Lower leg skin (tissue), 4 donors: ENCODE measurements at regions not wholly inside any gene's neighbourhood (a gene's known extent, or its start where the extent isn't known, plus 50 kb on each side); places are given as distances from the start of the nearest gene placed in this dataset.

Source experiments
- DNase-seq, 2 donors: peaks; one replicate each; pipeline ENCODE4 v3.0.0-alpha.2; 2019; ENCODE audit warnings: low spot score in 2 of 2
- H3K4me3 ChIP-seq: fragments of 200-600 bp; sonication (generic); 2 replicates; pipeline ENCODE4 v1.5.1; 2017; ENCODE audit warnings: mild to moderate bottlenecking, low read depth; ENCODE audit not compliant: poor library complexity, severe bottlenecking
- POLR2A ChIP-seq, 2 donors: fragments of 450-650 bp; IDR thresholded peaks; one replicate each; pipeline ENCODE4 v1.6.1; 2016 to 2017; ENCODE audit warnings: antibody characterized with exemption in 2 of 2, mild to moderate bottlenecking in 1 of 2, moderate library complexity in 1 of 2
- WGBS, 2 donors: methylation state at CpG; one replicate each; pipeline ENCODE4 v1.1.5; 2018; 5-methylcytosine and 5-hydroxymethylcytosine counted together
- intact Hi-C: fragments of 100-400 bp; cut with DNase I; formaldehyde crosslinking; loops from one replicate; pipeline ENCODE4 v1.15.0; 2023; ENCODE audit warnings: low total_unique reads
- TF ChIP-seq, protein P1 (sequence below), 3 donors: fragments of 450-650 bp; IDR thresholded peaks; one replicate each; pipeline ENCODE4 v1.5.1; 2016; ENCODE audit warnings: antibody characterized with exemption in 3 of 3, mild to moderate bottlenecking in 3 of 3, moderate library complexity in 2 of 3

DNA sequence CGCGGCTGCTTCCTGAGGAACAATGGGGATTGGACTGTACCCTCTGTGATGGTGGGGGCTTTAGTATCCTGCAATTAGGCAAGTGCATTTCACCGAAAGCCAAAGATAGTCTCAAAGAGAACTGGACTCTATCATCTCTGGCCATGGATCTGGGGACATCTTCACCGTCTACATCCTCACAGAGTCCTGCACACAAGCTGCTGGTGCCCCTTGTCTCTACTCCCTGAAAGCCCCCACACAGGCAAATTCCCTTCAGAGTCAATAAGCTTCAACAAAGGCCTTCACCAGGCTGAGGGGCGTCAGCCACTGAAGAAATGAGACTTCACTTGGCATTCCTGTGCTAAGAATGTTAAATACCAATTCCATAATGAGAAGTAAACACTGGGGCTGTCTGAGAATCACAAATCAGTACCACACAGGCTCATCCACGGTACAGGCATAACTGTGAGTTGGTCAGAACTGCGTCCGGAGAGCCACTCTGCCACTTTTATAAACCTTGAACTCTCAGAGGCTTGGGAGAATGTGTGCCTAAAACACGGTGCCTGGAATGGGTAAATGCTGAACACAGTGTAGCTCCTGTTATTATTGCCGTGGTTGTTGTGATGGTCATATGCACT lies 432.7 kb downstream of the ZNF521 start:
- no peak for DNase-seq
- intact Hi-C loops = no loop called here
- 86% methylated on average over 10 of the region's 10 CpGs for WGBS, 2 donors
- H3K4me3 ChIP-seq = no peak overlapping the region
- TF ChIP-seq, protein P1, sequence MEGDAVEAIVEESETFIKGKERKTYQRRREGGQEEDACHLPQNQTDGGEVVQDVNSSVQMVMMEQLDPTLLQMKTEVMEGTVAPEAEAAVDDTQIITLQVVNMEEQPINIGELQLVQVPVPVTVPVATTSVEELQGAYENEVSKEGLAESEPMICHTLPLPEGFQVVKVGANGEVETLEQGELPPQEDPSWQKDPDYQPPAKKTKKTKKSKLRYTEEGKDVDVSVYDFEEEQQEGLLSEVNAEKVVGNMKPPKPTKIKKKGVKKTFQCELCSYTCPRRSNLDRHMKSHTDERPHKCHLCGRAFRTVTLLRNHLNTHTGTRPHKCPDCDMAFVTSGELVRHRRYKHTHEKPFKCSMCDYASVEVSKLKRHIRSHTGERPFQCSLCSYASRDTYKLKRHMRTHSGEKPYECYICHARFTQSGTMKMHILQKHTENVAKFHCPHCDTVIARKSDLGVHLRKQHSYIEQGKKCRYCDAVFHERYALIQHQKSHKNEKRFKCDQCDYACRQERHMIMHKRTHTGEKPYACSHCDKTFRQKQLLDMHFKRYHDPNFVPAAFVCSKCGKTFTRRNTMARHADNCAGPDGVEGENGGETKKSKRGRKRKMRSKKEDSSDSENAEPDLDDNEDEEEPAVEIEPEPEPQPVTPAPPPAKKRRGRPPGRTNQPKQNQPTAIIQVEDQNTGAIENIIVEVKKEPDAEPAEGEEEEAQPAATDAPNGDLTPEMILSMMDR (IDR thresholded peaks at IDR 0.05) = no peak
- TF ChIP-seq POLR2A (IDR thresholded peaks at IDR 0.05) = no peak

DNA sequence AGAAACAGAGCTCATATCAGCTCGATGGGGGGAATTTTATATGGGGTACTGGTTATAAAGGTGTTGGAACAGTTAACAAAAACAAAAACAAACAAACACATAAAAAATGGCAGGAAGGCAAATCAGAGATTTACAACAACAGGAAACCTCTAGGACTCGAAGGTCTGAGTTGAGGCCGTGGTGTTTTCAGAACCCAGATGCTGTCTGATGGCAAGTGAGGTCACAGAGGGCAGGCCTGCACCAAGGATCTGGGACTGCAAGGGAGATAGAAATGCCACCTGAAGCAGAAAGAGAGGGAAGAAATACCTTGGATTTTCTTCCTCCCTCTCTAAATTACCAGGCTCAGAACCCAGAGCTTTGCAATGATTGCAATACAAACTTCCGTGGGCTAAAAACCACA lies 429.5 kb downstream of the ZNF521 start:
- DNase-seq = no peak
- no peak for TF ChIP-seq POLR2A (IDR thresholded peaks at IDR 0.05)
- TF ChIP-seq, protein P1 (IDR thresholded peaks at IDR 0.05) = no peak
- H3K4me3 ChIP-seq = no peak overlapping the region
- intact Hi-C loops = no loop called here
- 71 to 72% methylated on average over 4 of the region's 4 CpGs for WGBS, 2 donors

DNA sequence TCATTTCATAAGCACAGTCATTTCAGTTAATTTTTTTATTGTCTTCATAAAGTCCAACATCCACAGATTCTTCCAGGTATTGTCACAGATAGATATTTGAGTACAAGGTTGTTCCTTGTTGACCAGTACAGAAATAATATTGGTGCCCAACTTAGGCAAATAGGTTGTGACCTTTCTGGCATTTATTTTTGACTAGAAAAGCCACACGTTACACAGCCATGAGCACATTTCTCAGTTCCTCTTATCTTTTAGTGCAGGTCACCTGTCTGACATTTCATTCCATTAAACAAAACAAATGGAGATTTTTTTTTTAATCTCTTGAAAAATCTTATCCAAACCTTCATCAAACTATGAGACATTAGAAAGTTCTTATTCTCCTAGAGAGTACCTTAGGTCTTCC lies 428.8 kb downstream of the ZNF521 start:
- DNase-seq = no peak
- no peak for TF ChIP-seq POLR2A (IDR thresholded peaks at IDR 0.05)
- TF ChIP-seq, protein P1 (IDR thresholded peaks at IDR 0.05) = no peak
- intact Hi-C loops = no loop called here
- H3K4me3 ChIP-seq = no peak overlapping the region
- 0% methylated on average over 1 of the region's 1 CpG for WGBS, 2 donors

DNA sequence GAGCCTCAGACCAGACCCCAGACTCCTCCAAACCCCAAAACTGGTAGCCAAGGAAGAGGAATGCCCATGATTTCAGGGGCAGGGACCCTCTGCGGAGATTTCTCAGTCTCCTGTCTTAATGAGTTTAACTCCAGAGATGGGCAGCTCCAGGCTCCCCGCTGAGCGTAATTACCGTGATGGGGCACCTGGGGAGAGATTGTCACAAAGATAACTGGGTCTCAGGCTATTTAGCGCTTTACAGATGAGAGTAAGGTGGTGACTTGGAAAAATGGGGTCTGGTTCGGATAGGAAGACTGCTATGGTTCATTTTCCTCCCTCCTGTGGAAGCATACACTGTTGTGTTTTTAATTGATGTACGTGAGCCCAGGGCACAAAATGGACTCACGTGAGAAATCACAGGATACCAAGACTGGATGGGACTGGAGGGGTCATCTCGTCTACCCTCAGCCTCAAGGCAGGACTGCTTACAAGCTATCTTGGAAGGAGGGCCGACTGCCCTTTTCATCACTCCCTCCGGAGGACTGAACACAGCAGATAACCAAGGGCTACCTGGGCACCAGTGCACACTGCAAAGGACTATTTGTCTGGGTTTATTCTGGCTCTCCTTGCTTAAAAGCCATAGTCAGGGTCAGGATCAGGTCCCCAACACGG lies 427.8 kb downstream of the ZNF521 start:
- no peak for DNase-seq
- WGBS, 2 donors = 92 to 93% methylated on average over 12 of the region's 12 CpGs
- intact Hi-C loops = no loop called here
- no peak for TF ChIP-seq POLR2A (IDR thresholded peaks at IDR 0.05)
- TF ChIP-seq, protein P1 (IDR thresholded peaks at IDR 0.05) = no peak
- H3K4me3 ChIP-seq = no peak overlapping the region

DNA sequence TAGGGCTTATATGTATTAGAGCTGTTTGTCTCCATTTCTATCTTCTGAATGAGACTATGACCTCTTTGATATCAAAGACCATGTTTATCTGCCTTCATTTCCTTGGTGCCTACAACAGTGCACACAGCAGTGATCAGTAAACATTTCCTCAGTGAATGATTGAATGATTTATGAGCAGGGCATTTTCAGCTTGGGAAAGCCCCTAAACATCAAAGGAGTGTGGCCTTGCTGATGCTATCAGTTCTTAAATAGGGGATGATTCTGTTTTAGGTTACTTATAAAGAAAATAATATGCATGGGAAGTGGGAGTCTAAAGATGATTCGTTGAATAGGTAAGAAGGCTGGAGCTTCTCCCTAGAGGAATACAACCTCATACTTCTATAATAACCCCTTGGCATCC lies 425.3 kb downstream of the ZNF521 start:
- intact Hi-C loops = no loop called here
- WGBS, 2 donors = 50 to 67% methylated on average over 1 of the region's 1 CpG
- TF ChIP-seq POLR2A (IDR thresholded peaks at IDR 0.05) = no peak
- no peak for DNase-seq
- no peak overlapping the region for H3K4me3 ChIP-seq

DNA sequence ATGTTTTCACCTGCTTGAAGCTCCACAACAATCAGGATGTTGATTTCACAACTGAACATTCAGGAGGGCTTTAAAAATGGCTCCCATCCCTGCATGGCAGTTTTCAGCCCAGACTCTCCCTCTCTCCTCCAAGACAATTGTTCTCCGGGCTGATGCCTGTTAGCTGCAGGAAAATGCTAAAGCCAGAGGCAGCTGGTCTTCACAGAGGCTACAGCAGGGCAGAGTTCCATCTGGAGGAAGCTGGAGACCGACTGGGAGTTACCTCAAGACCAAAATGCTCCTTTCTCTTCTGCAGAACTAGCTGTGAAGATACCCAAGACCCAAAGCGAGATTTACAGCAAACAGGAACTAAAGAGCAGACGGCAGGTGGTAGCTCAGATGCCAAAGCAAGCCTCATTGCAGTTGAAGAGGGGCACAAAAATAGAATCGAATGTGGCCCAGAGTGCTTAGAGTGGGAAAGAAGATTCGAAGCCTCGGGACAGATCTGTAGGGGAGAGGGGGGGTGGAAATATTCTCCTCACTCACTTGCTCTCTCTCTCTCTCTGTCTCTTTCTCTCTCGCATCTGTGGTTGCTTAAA lies 423.6 kb downstream of the ZNF521 start:
- no peak for DNase-seq
- intact Hi-C loops = no loop called here
- 67 to 68% methylated on average over 8 of the region's 8 CpGs for WGBS, 2 donors
- no peak overlapping the region for H3K4me3 ChIP-seq
- TF ChIP-seq POLR2A (IDR thresholded peaks at IDR 0.05) = no peak
- TF ChIP-seq, protein P1 (IDR thresholded peaks at IDR 0.05) = no peak
